CD1c-positive myeloid dendritic cell (primary cell): ENCODE measurements at regions not wholly inside any gene's neighbourhood (a gene's known extent, or its start where the extent isn't known, plus 50 kb on each side); places are given as distances from the start of the nearest gene placed in this dataset.

Source experiments
- DNase-seq: peaks from one replicate; pipeline ENCODE4 v3.0.0-alpha.2; 2016; ENCODE audit errors: extremely low spot score

GRCh38 chr20:6616421-6616820, 151.1 kb upstream of the BMP2 start:
- DNase-seq = no peak

- no peak for DNase-seq
Observed at GRCh38 chr20:6614836-6615235, 152.7 kb upstream of the BMP2 start.

GRCh38 chr20:6613280-6613861, 154.1 kb upstream of the BMP2 start:
- no peak for DNase-seq

- no peak for DNase-seq
Observed at GRCh38 chr20:6612606-6612923, 154.9 kb upstream of the BMP2 start.

- DNase-seq = no peak
Observed at GRCh38 chr20:6611911-6612605, 155.4 kb upstream of the BMP2 start.

- DNase-seq = no peak
Observed at GRCh38 chr20:6606651-6607050, 160.8 kb upstream of the BMP2 start.

GRCh38 chr20:6605055-6605935, 162.2 kb upstream of the BMP2 start:
- DNase-seq = no peak

- DNase-seq = no peak
Observed at GRCh38 chr20:6604179-6604578, 163.3 kb upstream of the BMP2 start.

- no peak for DNase-seq
Observed at GRCh38 chr20:6599876-6600735, 167.4 kb upstream of the BMP2 start.

GRCh38 chr20:6595704-6596103, 171.8 kb upstream of the BMP2 start:
- no peak for DNase-seq

GRCh38 chr20:6590891-6591637, 176.4 kb upstream of the BMP2 start:
- no peak for DNase-seq

GRCh38 chr20:6588296-6588695, 179.2 kb upstream of the BMP2 start:
- DNase-seq = no peak

- DNase-seq = peak; percentile 46
Observed at GRCh38 chr20:6583134-6583738, 184.2 kb upstream of the BMP2 start.

- no peak for DNase-seq
Observed at GRCh38 chr20:6582449-6582848, 185.0 kb upstream of the BMP2 start.

- no peak for DNase-seq
Observed at GRCh38 chr20:6580486-6580885, 187.0 kb upstream of the BMP2 start.

- DNase-seq = no peak
Observed at GRCh38 chr20:6579824-6580223, 187.7 kb upstream of the BMP2 start.

GRCh38 chr20:6579417-6579816, 188.1 kb upstream of the BMP2 start:
- DNase-seq = no peak

GRCh38 chr20:6577451-6577850, 190.0 kb upstream of the BMP2 start:
- no peak for DNase-seq

GRCh38 chr20:6576726-6577125, 190.8 kb upstream of the BMP2 start:
- DNase-seq = no peak

- DNase-seq = no peak
Observed at GRCh38 chr20:6575912-6576401, 191.5 kb upstream of the BMP2 start.

GRCh38 chr20:6566821-6567220, 200.7 kb upstream of the BMP2 start:
- no peak for DNase-seq
